ENCODE measurements at regions not wholly inside any gene's neighbourhood (a gene's known extent, or its start where the extent isn't known, plus 50 kb on each side); places are given as distances from the start of the nearest gene placed in this dataset.

GRCh38 chr1:177701654-177702353, 268.1 kb downstream of the SEC16B start:
- no peak for TF ChIP-seq CTCF (IDR thresholded peaks at IDR 0.05)
- TF ChIP-seq POLR2AphosphoS5 (IDR thresholded peaks at IDR 0.05; ENCODE audit: low read depth, low read length): no peak

All from Panc1 (cell line).